HS-5 (cell line): ENCODE measurements at regions not wholly inside any gene's neighbourhood (a gene's known extent, or its start where the extent isn't known, plus 50 kb on each side); places are given as distances from the start of the nearest gene placed in this dataset.
"Not testable (repeated sequence)": the region's sequence is repeated elsewhere in the genome, so short reads cannot be mapped to it uniquely, and the experiment has no call there.

ENCODE experiments used
- DNase-seq: peaks from one replicate; pipeline ENCODE4 v3.0.0-alpha.2; 2012; ENCODE audit warnings: low read depth

DNA sequence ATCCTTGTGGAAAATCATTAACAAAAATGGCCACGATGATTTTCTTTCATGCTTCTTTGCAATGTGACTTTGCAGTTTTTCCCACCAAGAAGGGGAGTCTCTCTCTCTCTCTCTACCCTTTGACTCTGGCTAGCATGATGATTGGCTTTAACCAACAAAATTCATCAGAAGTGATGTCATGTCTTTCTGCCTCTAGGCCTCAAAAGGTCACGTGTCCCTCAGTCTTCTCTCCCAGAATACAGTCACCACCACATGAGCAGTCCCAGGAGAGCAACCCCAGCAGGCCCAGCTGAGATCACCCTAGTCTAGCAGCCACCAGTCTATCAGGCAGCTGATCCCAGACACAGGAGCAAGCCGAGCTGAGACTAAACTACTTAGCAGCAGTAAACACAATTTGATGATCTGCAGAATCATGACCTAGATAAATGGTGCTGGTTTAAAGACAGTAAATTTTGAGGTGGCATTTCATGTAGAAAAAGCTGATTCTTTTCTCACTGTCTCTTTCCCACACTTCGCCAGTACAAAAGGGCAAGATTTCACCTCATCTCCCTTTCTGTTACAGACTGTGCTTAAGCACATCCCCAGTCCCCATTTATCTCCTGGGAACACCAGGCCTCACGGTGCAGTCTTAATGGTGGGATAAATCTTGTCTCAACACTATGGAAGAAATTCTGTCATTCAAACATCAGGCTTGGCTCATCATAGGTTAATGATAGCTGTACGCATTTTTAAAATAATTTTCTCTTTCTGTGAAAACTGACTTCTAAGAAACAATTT lies 132.7 kb downstream of the SCG2 start:
- peak; percentile 51 for DNase-seq

DNA sequence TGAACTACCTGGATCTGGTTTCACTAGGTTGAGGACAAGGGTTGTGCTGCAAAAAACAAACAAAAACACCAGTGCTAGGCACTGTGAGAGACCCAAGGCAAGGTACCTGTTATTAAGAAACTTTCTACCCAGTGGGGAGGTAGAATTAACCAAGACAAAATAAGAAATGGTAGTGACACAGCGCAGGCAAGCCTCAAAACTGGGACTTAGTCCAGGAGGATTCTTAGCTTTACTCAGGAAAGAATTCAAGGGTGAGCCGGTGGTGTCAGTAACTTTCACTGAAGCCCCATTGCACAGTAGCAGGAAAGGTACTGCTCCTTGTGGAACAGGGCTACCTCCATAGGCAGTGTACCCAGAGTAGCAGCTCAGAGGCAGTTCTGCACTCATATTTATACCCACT lies 131.6 kb downstream of the SCG2 start:
- no peak for DNase-seq

GRCh38 chr2:223472771-223473170 lies 129.4 kb downstream of the SCG2 start:
- no peak for DNase-seq

DNA sequence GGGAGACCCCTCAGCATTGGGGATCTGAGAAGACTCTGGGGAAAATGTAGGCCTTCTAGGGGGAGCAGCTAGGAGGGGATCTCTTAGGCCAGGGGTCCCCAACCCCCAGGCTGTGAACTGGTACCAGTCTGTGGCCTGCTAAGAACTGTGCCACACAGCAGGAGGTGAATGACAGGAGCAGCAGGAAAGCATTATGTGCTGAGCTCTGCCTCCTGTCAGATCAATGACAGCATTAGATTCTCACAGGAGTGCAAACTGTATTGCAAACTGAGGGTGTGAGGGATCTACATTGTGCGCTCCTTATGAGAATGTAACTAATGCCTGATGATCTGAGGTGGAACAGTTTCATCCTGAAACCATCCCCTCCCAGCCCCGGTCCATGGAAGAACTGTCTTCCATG lies 127.3 kb downstream of the SCG2 start:
- DNase-seq: no peak

DNA sequence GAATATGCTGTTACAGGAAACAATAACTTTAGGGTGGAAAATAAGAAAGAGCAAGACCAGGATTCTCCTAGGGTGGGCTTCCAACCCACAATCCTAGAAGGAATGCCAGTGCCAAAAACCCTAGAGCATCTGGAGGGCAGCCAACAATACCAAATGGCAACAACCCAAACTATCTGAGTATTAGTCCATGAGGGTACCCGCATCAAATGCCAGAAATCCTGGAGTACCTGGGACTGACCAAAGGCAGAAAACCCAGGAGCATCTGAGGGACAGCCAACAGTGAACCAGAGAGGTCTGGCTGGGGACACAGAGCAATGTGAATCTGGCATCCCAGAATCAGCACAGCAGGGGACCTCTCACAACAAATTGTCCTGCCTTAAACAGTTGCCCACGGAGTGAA lies 126.3 kb downstream of the SCG2 start:
- DNase-seq: no peak

DNA sequence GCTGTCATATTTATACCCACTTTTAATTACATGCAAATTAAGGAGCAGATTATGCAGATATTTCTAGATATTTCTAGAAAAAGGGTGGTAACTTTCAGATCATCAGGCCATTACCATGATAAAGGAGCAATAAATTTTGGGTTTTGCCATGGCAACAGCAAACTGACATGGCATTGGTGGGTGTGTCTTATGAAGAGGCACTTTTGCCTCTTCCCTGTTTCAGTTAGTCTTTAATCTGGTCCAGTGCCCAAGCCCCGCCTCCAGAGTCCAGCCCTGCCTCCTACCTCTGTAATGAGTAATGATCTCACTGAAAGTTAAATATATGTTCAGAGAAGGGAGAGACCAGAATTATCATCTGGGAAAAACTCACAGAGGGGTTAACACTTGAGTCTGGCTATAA lies 124.8 kb downstream of the SCG2 start:
- no peak for DNase-seq

- DNase-seq: no peak
These were observed 120.7 kb downstream of the SCG2 start for GRCh38 chr2:223481486-223481885.

GRCh38 chr2:223486751-223487150 lies 115.4 kb downstream of the SCG2 start:
- DNase-seq: no peak

- no peak for DNase-seq
These were observed 114.8 kb downstream of the SCG2 start for GRCh38 chr2:223487214-223487846.

DNA sequence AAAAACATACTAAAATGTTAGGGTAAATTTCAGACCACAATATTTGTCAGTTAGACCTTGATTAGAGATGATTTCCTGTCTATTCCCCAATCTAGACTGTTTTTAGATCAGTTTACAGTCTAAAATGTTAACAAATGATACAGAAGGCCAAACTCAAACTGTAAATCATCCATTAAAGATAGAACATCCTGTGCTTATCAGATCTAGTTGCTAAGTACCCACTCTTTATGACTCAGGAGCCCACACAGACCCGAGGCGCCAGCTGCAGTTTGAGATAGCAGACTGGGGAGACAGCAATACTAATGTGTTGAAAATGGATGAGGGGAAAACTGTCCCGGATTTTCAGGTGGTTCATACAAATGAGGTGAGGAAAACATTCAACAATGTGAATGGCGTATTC lies 113.3 kb downstream of the SCG2 start:
- DNase-seq: no peak

GRCh38 chr2:223494496-223494895 lies 107.7 kb downstream of the SCG2 start:
- no peak for DNase-seq

DNA sequence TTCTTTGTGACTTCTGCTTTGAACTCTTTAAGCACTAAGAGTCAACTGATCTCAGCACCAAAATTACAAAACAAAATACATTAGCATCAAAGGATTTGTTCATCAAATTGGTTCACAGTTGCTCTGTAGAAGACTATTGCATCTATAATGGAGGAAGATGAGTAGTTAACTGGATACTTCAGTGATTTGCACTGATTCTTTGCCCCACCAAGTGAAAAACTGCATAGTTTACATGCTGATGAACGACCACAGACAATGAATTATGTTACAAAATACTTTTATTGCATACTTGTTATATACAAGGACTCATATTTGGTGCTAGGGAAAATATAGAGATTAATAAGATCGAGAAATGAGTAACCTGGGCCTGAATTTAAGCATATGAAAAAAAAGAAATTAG lies 107.2 kb downstream of the SCG2 start:
- DNase-seq: no peak

DNA sequence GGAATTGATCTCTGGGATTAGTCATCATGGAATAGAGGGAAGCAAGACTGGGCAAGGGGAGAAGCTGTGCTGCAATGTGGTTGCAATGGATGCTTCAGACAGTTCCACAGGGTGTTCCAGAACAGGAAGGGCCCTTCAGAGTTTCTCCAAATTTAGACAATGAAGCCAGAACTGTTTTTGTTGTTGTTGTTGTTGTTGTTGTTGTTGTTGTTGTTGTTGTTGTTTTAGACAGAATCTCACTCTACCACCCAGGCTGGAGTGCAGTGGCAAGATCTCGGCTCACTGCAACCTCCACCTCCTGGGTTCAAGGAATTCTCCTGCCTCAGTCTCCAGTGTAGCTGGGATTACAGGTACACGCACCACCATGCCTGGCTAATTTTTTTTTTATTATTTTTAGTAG lies 105.3 kb downstream of the SCG2 start:
- DNase-seq: not testable (repeated sequence)

DNA sequence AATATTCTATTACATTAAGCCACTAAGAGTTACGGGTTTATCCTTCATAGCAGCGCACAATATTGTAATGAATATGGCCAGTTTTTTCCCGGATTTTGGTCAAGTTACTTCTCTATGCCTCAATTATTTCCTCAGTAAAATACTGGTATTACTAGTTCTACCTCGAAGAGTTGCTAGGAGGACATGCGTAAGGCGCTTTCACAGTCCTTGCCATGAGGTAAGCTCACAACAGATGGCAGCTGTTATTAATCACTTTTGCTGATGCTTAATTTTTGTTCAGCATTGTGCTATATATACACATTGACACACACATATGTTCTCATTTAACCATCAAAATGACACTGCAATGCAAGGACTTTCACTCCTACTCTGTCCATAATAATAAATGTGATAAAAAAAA lies 101.5 kb downstream of the SCG2 start:
- DNase-seq: no peak

GRCh38 chr2:223501641-223502040 lies 100.5 kb downstream of the SCG2 start:
- DNase-seq: no peak

GRCh38 chr2:223503746-223504145 lies 98.4 kb downstream of the SCG2 start:
- no peak for DNase-seq

GRCh38 chr2:223508372-223508771 lies 93.8 kb downstream of the SCG2 start:
- DNase-seq: no peak

GRCh38 chr2:223510713-223511112 lies 91.4 kb downstream of the SCG2 start:
- DNase-seq: no peak

- no peak for DNase-seq
These were observed 91.0 kb downstream of the SCG2 start for GRCh38 chr2:223511168-223511567.

DNA sequence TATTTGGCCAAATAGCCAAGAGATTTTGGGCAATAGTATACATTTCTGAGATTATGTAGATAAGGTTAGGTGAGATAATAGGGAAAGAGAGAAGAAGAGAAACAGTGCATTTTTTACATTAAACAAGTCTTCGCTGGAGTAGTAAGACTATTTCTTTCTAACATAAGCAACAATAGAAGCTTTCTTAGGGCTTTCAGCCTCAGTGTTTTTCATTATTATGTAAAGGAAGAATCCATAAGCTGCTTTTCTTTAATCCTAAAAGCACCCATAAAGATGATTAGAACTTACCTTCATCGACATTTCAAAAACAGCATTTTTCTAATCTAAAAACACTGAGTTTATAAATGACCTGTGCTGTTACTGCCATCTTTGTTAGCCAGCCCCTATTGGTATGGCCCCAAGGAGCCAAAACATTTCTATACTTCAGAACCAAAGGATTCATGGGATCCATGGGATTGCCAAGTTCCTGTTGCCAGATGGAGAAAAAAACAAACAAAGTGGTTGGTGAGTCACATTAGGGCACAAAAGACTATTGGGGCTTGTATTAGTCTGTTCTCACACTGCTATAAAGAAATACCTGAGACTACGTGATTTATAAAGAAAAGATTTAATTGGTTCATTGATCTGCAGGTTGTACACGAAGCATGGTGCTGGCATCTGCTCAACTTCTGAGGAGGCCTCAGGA lies 88.2 kb downstream of the SCG2 start:
- no peak for DNase-seq

DNA sequence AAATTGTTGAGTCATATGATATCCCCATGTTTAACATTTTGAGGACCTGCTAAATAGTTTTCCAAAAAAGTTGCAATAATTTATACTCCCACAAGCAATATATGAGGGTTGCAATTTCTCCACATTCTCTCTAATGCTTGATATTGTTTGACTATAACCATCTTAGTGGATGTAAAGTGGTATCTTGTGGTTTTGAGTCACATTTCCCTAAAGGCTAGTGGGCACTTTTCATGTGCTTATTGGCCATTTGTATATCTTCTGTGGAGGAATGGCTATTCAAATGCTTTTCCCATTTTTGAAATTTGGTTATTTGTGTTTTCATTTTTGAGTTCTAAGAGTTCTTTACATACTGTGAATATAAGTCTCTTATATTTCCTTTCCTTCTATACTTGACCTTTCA lies 82.7 kb downstream of the SCG2 start:
- DNase-seq: no peak

DNA sequence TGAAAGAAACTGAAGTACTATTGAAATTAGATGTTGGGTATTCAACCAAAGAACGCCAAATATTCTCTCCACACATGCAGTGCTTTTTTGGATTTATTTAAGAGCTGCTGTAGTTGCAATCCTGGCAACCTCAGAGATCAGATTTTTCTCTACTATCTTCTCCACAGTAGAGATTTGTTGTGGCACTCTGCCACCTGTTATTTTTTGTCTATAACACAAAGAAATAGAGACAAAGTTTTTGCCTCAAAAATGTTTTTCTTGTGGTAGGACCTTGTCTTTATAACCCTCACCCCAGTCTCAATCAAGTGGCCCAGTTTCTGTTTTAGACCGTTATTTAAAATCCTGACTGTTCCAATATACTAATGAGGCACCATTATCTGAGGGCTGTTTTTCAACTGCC lies 79.4 kb downstream of the SCG2 start:
- DNase-seq: no peak

DNA sequence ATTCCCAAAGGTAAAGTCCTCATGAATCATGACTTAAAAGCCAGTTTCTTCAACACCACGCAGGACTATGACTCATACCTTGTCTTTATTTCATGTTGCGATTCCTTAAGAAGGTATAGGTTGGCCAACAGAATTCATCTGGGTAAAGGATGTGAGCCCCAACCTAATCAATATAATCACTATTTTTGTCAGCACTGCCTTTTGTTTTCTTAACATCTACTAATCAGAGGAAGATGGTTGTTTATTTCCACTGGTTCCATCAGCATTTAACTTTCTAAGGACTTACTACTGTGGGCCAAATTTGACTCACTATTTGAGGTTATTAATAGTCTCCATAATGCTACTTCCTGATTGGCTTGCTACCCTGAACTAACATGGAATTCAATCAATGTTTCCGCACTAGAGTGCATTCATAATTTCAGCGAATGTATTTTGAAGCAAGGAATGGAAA lies 78.6 kb downstream of the SCG2 start:
- DNase-seq: peak; percentile 31
